GM08714 (cell line): ENCODE measurements at regions not wholly inside any gene's neighbourhood (a gene's known extent, or its start where the extent isn't known, plus 50 kb on each side); places are given as distances from the start of the nearest gene placed in this dataset.

Experiments
- H3K4me3 ChIP-seq: fragments of 200-500 bp; sonication (Bioruptor generic); 2 replicates; pipeline ENCODE4 v1.5.1; 2014; ENCODE audit warnings: mild to moderate bottlenecking, low read length, inconsistent platforms
- ZNF274 ChIP-seq: IDR thresholded peaks from 2 replicates; pipeline ENCODE4 v1.6.1; 2012; ENCODE audit warnings: mild to moderate bottlenecking, low read depth, low read length

DNA sequence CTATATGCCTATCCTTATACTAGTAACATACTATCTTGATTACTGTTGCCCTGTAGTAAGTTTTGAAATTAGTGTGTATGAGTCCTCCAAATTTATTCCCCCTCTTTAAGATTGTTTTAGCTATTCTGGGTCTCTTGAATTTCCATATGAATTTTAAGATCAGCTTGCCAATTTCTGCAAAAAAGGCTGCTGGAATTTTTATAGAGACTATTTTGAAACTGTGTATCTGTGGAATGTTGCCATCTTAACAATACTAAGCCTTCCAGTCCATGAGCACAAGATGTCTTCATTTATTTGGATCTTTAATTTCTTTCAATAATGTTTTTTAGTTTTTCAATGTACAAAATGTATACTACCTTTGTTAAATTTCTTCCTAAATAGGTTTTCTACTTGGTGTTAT, 79.8 kb upstream of the ETV6 start:
- no peak overlapping the region for H3K4me3 ChIP-seq
- no peak for TF ChIP-seq ZNF274

DNA sequence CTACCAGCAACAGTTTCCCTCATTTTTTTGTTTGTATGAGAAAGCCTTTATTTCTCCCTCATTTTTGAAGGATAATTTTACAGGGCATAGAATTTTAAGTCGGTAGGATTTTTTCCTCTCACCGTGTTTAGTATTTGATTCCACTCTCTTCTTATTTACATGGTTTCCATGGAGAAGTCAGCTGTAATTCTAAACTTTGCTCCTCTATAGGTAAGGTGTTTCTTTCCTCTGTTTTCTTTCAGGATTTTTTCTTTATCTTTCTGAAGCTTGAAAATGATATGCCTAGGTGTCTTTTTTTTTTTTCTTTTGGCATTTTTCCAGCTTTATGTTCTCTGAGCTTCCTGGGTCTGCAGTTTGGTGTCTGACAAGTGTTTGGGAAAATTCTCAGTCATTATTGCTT, 75.6 kb upstream of the ETV6 start:
- H3K4me3 ChIP-seq: no peak overlapping the region
- TF ChIP-seq ZNF274: no peak

DNA sequence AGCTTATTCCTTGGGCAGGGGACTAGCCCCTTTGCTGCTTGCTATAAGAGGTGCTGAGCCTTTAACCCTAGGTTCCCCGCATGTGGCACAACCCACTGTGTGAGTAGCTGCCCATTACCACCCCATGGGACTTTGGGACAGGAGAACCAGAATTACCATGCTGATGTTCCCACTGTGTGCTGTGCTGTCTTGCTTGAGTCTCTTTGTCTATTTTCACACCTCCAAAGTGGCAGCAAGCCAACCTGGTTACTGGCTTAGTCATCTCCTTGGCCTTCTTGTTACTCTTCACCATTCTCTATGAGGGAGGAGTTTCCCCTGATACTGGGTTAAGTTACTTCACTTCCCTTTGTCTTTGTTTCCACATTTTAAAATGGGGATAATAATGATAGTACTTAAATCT, 73.4 kb upstream of the ETV6 start:
- TF ChIP-seq ZNF274: no peak
- no peak overlapping the region for H3K4me3 ChIP-seq

DNA sequence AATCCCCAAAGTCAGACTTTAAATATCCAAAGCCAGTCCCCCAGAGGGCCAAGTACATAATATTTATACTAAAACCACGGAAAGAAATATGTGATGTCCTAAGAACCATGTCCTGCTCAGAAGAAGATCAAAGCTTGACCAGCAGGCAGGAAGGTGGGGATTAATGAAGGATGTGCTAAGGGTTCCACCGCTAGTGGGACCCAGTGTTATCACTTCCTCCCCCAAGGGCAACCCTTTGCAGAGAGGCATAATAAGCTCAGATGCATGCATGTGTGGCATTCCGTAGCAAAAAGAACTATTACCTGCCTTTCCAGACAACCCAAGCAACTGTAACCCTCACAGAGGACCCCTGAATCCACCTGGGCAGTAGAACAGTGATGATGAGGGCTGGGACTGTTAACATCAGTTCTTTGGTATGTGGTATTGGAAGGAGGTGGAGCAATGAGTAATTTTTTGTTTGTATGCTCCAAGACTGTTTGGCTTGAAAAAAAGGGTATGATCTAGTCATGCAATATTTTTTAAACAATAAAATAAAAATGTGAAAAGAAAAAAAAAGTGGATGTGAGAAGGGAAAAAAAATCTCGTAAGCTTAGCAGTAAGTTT, 71.7 kb upstream of the ETV6 start:
- no peak for TF ChIP-seq ZNF274
- no peak overlapping the region for H3K4me3 ChIP-seq

DNA sequence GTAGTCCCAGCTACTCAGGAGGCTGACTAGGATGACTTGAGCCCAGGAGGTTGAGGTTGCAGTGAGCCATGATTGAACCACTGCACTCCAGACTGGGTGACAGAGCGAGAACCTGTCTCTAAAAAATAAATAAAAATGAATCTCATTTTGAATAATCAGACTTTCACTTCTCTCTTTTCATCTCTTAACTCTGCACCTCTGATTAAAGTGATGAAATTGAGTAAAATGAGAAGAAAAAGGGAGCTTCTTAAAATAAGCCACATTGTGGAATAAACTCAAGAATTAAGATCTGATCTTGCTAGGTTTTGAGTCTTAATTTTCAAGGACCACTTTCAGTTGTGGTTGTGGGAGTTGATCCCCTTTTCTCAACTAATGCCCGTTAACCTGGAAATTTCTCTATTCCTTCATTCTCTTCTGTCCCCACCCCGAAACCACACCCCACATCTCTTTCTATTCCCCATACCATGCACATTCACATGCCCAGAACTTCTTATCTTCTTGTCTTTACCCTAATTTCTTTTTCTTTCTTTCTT, 70.9 kb upstream of the ETV6 start:
- H3K4me3 ChIP-seq: peak overlapping the region; percentile 35; the same call in 1 of the 2 replicates
- TF ChIP-seq ZNF274: no peak

DNA sequence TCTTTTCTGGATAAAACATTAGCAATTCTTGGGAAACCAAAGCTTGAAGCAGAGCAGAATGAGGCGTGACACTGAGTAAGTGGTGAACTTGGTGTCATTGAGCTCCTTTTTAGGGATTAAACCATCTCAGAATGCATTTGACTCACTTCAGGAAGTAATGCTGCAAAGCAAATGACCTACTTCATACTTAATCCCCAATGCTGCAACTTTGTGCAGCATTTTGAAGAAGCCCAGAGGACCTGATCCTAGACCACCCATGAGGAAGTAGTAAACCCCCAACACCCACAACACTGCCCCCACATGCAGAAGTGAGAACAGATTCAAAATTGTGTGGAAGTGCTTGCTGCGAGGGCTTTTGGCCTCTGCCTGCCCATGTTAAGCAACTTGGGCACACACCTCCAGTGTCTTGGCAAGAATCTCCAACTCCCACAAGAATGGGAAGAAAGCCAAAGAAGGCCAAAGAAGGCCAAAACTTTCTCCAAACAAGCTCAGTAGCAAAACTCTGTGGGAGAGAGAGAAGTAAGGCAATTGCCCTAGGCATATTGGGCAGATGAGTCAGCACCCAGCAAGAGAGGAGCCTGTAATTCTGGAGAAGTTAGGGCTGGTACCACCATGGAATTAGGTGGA, 69.2 kb upstream of the ETV6 start:
- no peak for TF ChIP-seq ZNF274
- no peak overlapping the region for H3K4me3 ChIP-seq

DNA sequence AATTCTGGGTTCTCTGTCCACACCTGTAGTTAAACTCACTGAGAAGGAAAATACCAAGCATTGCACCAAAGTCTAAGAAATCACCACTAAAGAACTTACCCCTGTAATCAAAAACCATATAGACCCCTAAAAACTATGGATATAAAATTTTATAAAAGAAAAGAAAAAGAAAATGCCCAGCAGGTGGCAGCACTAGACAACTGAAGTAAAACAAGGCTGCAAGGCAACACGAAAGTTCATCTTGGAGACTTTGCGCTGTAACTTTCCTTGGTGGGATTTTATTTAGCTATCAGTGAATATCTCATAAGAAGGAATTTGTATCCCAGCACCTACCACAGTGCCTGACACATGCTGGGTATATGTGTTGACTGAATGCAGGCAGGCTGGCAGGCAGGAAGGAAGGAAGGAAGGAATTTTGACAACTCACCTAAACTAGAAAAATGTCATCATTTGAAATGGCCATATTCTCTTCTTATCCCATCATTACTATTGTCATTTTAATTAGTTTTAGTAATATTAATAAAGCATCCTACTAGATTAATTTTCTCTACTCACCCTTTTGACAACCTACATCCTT, 68.2 kb upstream of the ETV6 start:
- TF ChIP-seq ZNF274: no peak
- H3K4me3 ChIP-seq: no peak overlapping the region

DNA sequence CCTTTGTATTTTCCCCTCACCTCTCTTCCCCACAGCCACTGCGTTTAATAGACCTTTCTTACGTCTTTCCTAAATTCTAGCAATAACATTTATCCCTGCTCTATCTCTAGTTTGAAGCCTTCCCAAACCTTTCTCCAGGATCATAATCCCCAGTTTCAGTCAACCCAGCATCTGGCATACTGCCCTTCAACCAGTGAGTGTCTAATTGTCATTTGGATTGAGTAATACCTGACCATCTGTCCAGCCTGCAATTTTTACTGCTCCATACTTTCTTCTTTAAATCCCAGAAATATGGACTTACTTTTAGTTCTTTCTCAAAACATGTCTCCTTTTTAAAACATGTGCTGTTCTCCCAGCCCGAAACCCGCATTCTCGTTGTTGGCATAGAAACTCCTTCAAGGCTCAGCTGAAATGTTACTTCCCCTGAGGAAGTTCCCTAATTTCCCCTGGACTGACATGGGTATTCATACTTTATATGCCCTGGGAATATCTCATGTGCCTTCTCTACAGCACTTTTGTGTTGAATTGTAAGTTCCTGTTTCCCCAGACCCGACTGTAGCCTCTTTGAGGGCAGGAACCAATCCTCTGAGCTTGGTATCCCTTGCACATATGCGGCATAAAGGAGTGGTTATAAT, 65.1 kb upstream of the ETV6 start:
- H3K4me3 ChIP-seq: no peak overlapping the region
- TF ChIP-seq ZNF274: no peak

DNA sequence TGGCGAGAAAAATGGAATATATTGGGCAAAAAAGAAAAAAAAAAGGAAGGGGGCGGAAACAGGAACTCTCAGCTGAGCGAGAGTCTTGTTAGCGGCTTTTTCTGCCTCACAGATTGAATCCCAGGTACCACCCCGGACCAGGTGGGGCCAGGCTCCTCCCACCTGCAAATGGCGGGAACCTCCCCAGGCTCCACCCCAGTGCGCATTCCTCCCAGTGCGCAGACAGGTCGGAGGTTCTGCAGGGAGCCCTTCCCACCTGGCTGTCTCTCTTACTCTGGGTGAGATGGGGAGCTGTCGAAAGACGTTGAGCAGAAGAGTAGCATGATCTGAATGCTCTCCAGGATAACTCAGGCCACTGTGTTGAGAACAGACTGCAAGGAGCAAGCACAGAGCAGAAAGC, 57.0 kb upstream of the ETV6 start:
- no peak overlapping the region for H3K4me3 ChIP-seq
- no peak for TF ChIP-seq ZNF274

DNA sequence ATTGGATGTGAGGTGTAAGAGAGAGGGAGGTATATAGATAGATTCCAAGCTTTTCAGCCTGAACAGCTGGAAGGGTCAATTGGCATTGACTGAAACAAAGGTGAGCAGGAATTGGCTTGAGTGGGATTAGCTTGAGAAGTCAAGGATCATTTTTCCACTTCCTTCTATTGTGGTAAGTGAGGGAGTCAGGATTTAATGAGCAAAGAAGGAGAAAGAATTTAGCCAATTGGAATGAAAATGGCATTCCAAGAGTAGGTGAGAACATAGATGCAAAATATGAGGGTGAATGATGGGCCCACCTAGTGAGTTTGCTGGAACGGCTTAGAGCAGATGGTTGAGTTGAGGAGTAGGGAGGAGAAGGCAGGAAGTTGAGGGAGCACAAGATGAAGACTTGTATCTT, 56.5 kb upstream of the ETV6 start:
- TF ChIP-seq ZNF274: no peak

DNA sequence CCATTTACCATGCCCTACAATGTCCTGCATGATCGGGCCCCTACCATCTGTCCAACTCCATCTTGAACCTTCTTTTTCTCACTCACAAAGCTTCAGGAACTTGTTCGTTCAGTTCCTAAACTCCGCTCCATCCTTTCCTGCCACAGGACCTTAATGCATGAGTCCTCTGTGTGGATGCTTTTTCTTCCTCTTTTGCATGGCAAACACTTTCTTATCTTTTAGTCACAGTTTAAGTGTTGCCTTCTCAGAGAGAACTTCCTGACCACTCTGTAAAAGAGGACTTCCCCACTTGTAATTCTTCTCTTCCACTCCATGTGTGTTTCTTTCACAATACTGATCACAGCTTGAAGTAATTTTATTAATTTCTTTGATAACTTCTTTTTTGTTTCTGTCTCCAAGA, 54.4 kb upstream of the ETV6 start:
- TF ChIP-seq ZNF274: no peak
- no peak overlapping the region for H3K4me3 ChIP-seq

More for the DNA sequence above, 56.5 kb upstream of the ETV6 start:
- no peak overlapping the region for H3K4me3 ChIP-seq

DNA sequence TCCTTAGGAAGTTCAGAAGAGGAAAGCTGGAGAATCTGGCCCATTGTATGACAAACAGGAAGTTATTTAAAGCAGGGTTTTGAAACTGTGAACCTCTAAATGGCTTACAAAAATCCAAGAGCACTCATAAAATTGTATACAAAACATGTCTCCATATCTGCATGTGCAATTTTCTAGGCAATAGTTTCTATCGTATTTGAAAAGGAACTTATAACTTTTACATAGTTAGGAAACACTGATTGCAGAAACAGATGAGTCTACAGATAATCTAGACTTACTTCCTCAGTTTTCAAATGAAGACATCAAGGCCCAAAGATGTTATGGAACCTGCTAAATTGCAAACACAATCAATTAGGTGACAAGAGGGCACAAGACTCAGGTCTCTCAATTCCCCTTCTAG, 53.3 kb upstream of the ETV6 start:
- no peak overlapping the region for H3K4me3 ChIP-seq
- TF ChIP-seq ZNF274: no peak

DNA sequence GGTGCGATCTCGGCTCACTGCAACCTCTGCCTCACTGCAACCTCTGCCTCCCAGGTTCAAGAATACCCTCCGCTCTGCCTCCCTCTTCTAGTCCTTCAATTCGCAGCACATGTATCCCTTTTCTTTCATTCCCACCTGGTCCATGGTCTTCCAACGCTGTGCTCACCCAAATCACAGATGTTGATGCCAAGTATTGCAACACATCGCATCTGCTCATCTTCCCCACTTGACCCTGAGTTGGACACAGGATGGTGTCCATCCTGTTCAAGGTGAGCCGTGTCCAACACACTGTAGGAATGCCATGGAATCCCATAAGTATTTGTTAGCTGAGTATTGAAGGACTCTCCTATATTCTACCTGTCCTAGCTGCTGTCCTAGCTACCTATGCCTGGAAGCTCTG, 50.6 kb upstream of the ETV6 start:
- no peak for TF ChIP-seq ZNF274
- no peak overlapping the region for H3K4me3 ChIP-seq
